ENCODE measurements at regions not wholly inside any gene's neighbourhood (a gene's known extent, or its start where the extent isn't known, plus 50 kb on each side); places are given as distances from the start of the nearest gene placed in this dataset.

DNA sequence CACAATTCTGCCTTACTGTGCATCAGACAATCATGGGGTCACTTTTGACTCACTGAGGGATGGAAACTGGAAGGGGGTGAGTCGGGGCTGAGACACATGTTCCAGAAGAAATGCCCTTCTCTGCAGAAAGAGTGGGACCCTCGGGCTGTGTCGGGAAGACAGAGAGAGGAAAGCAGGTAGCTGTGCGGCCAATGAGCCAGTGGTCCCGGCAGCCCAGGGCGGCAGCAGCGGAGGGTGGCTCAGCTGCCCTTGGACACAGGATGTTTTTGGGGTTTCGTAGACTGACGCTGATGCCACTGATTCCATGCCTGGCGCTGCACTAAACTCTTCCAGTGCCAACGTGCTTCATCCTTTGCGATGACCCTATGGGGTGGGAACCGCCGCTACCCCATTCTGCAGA, 78.4 kb upstream of the PPP1R26 start (continued):
- TF ChIP-seq, protein P1, sequence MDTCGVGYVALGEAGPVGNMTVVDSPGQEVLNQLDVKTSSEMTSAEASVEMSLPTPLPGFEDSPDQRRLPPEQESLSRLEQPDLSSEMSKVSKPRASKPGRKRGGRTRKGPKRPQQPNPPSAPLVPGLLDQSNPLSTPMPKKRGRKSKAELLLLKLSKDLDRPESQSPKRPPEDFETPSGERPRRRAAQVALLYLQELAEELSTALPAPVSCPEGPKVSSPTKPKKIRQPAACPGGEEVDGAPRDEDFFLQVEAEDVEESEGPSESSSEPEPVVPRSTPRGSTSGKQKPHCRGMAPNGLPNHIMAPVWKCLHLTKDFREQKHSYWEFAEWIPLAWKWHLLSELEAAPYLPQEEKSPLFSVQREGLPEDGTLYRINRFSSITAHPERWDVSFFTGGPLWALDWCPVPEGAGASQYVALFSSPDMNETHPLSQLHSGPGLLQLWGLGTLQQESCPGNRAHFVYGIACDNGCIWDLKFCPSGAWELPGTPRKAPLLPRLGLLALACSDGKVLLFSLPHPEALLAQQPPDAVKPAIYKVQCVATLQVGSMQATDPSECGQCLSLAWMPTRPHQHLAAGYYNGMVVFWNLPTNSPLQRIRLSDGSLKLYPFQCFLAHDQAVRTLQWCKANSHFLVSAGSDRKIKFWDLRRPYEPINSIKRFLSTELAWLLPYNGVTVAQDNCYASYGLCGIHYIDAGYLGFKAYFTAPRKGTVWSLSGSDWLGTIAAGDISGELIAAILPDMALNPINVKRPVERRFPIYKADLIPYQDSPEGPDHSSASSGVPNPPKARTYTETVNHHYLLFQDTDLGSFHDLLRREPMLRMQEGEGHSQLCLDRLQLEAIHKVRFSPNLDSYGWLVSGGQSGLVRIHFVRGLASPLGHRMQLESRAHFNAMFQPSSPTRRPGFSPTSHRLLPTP (IDR thresholded peaks at IDR 0.05; ENCODE audit: borderline replicate concordance, extremely low read depth, insufficient read length), result no peak

DNA sequence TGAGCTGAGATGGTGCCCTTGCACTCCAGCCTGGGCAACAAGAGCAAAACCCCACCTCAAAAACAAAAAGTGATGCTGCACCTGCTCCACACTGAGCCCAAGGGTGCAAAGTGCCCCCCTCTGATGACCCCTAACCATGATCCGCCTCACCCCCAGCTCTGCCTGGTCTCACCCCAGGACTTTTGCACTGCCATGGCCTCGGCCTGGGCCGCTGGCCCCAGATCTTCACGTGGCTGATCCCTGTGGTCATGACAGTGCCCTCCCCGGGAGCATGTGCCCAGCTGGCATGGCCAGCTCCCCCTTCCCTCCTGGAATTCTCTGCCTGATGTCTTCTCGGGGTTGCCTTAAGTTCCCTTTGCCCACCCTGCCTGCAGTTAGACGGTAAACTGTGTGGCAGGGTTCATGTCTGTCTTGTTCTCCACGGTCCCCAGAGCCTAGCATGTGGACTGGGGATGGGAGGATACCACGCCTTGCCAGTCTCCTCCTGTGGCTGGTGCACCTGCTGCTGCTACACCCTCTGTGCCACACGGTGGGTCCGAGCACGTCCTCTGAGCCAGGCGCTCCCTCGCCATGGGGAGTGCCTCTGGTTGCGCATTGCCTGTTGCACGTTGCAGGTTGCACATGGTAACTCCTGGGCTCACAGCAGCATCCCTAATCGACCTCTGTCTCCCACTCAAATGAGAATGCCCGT, 77.4 kb upstream of the PPP1R26 start:
- TF ChIP-seq MTA1 (IDR thresholded peaks at IDR 0.05; ENCODE audit: borderline replicate concordance), result no peak
- no peak overlapping the region for H3K4me3 ChIP-seq
- H3K9ac ChIP-seq (ENCODE audit: insufficient read depth in 1 of 2, low read depth in 2 of 2, low read length in 2 of 2), result no peak overlapping the region
- no peaks in the 10 kb centered on the region for H3K36me3 ChIP-seq (ENCODE audit: control insufficient read depth, insufficient read depth, low read length)
- WGBS (ENCODE audit: insufficient coverage, low coverage, missing lambda C conversion rate), result 2% methylated on average over 18 of the region's 18 CpGs
- no TSS peak for BruUV-seq (replicated peaks)
- 0 out of 2 replicates have a peak, but pooled peaks cover 5% of the 10 kb centered on the region for H4K20me1 ChIP-seq (replicated peaks; ENCODE audit: control insufficient read depth, insufficient read depth, low read length)
- intact Hi-C loops (cut with micrococcal nuclease), result no loop called here
- ChIA-PET POLR2A (no interaction called here), CTCF (ENCODE audit: low intra/inter-chr PET ratio) (interaction anchor here (0.6 kb wide), 1 partner anchor 191 kb away, joined by 3 read pairs; no protein-coding TSS in a partner anchor)
- no peak for FAIRE-seq
- no peaks in the 10 kb centered on the region for H3K79me2 ChIP-seq (ENCODE audit: control insufficient read depth, insufficient read depth, low read length)
- no peak overlapping the region for H3K4me2 ChIP-seq (ENCODE audit: insufficient read depth, low read length)
- H3K27me3 ChIP-seq (ENCODE audit: control insufficient read depth in 2 of 2, insufficient read depth in 2 of 2, low read length in 2 of 2), result peaks cover 7 to 67% of the 10 kb centered on the region in 2 experiments; a peak in 3 of 5 replicates
- H2AFZ ChIP-seq (ENCODE audit: low read depth, low read length), result no peak overlapping the region
- no peak for DNase-seq (ENCODE audit: extremely low read depth in 1 of 4, low spot score in 3 of 4)
- no peak for ATAC-seq
- no peaks in the 10 kb centered on the region for H3K9me3 ChIP-seq (replicated peaks; ENCODE audit: control insufficient read depth, insufficient read depth, low read depth, low read length)
- H3K4me1 ChIP-seq (replicated peaks in 1 of 2; ENCODE audit: control insufficient read depth in 2 of 2, insufficient read depth in 2 of 2, low read length in 2 of 2), result peaks cover 0 to 21% of the 10 kb centered on the region in 2 experiments; a peak in 2 of 5 replicates
- no peaks in the 10 kb centered on the region for H3K9me1 ChIP-seq (ENCODE audit: control insufficient read depth, insufficient read depth, low read length)
- no peak overlapping the region for H3K27ac ChIP-seq (ENCODE audit: extremely low read depth, low read depth, low read length)
- in situ Hi-C loops (cut with MboI), result no loop called here

Data from K562 (cell line).